HG03045 (cell line): ENCODE measurements at regions not wholly inside any gene's neighbourhood (a gene's known extent, or its start where the extent isn't known, plus 50 kb on each side); places are given as distances from the start of the nearest gene placed in this dataset.
"Not testable (repeated sequence)": the region's sequence is repeated elsewhere in the genome, so short reads cannot be mapped to it uniquely, and the experiment has no call there.

Experiments used
- ATAC-seq: cut with Tn5 transposase; IDR thresholded peaks from one replicate; pipeline ENCODE4 v1.9.1; 2021; ENCODE audit warnings: mild to moderate bottlenecking, moderate library complexity; ENCODE audit not compliant: unreplicated experiment

GRCh38 chr7:11221984-11222383, 248.3 kb downstream of the PHF14 start:
- ATAC-seq: no peak

GRCh38 chr7:11224535-11224934, 250.9 kb downstream of the PHF14 start:
- no peak for ATAC-seq

- ATAC-seq: no peak
Observed at GRCh38 chr7:11228515-11228914, 254.8 kb downstream of the PHF14 start.

- ATAC-seq: no peak
Observed at GRCh38 chr7:11231190-11231589, 257.5 kb downstream of the PHF14 start.

- ATAC-seq: no peak
Observed at GRCh38 chr7:11232462-11232861, 258.8 kb downstream of the PHF14 start.

GRCh38 chr7:11233871-11234270, 260.2 kb downstream of the PHF14 start:
- ATAC-seq: no peak

GRCh38 chr7:11235491-11235890, 261.8 kb downstream of the PHF14 start:
- no peak for ATAC-seq

GRCh38 chr7:11236680-11237079, 263.0 kb downstream of the PHF14 start:
- no peak for ATAC-seq

- ATAC-seq: no peak
Observed at GRCh38 chr7:11237742-11238141, 264.1 kb downstream of the PHF14 start.

- no peak for ATAC-seq
Observed at GRCh38 chr7:11239316-11239715, 265.6 kb downstream of the PHF14 start.

- ATAC-seq: no peak
Observed at GRCh38 chr7:11243739-11244138, 270.1 kb downstream of the PHF14 start.

- no peak for ATAC-seq
Observed at GRCh38 chr7:11244149-11244548, 270.5 kb downstream of the PHF14 start.

- no peak for ATAC-seq
Observed at GRCh38 chr7:11247545-11247944, 273.9 kb downstream of the PHF14 start.

- no peak for ATAC-seq
Observed at GRCh38 chr7:11251436-11251835, 277.8 kb downstream of the PHF14 start.

- no peak for ATAC-seq
Observed at GRCh38 chr7:11252011-11252607, 278.4 kb downstream of the PHF14 start.

GRCh38 chr7:11252705-11253272, 279.1 kb downstream of the PHF14 start:
- no peak for ATAC-seq

- no peak for ATAC-seq
Observed at GRCh38 chr7:11256501-11256900, 282.8 kb downstream of the PHF14 start.

GRCh38 chr7:11261470-11261869, 287.8 kb downstream of the PHF14 start:
- no peak for ATAC-seq

- no peak for ATAC-seq
Observed at GRCh38 chr7:11266101-11266500, 292.4 kb downstream of the PHF14 start.

- no peak for ATAC-seq
Observed at GRCh38 chr7:11272352-11272751, 298.7 kb downstream of the PHF14 start.

- no peak for ATAC-seq
Observed at GRCh38 chr7:11274074-11274473, 300.4 kb downstream of the PHF14 start.

GRCh38 chr7:11281953-11282352, 308.3 kb downstream of the PHF14 start:
- no peak for ATAC-seq

- ATAC-seq: not testable (repeated sequence)
Observed at GRCh38 chr7:11283584-11283983, 309.9 kb downstream of the PHF14 start.
